ENCODE measurements at regions not wholly inside any gene's neighbourhood (a gene's known extent, or its start where the extent isn't known, plus 50 kb on each side); places are given as distances from the start of the nearest gene placed in this dataset.

- TF ChIP-seq EZH2 (IDR thresholded peaks at IDR 0.05; ENCODE audit: insufficient read depth, poor library complexity, severe bottlenecking): no peak
- no peak for TF ChIP-seq EZH2phosphoT487 (IDR thresholded peaks at IDR 0.05; ENCODE audit: insufficient read depth, low read depth)
Observed at GRCh38 chr6:14791526-14791925, 454.3 kb upstream of the JARID2 start.

Measured in GM23248 (cell line).